GM12878 (cell line): ENCODE measurements at regions not wholly inside any gene's neighbourhood (a gene's known extent, or its start where the extent isn't known, plus 50 kb on each side); places are given as distances from the start of the nearest gene placed in this dataset.

Experiments used
- ATAC-seq: fragments of 200-7000 bp; cut with Tn5 transposase; 3 replicates; pipeline ENCODE4 v1.9.1; 2020; ENCODE audit warnings: mild to moderate bottlenecking, moderate library complexity
- BruUV-seq: library from RNA; stranded (reverse); fragments of 400-500 nt; replicated peaks from 2 replicates; lab custom pipeline; 2021; lab: Mats Ljungman, UMichigan
- CTCF ChIA-PET: fragments of 300-600 bp; sonication (Branson Sonifier 250); formaldehyde crosslinking; extraction: SDS; loops from one replicate; lab custom pipeline; 2021; ENCODE audit warnings: inconsistent platforms; lab: Yijun Ruan, JAX
- POLR2A ChIA-PET: fragments of 350-600 bp; formaldehyde crosslinking; extraction: SDS; loops from one replicate; lab custom pipeline; 2021; ENCODE audit warnings: inconsistent platforms; lab: Charles Lee
- RAD21 ChIA-PET: fragments of 300-600 bp; sonication (Branson Sonifier 250); formaldehyde crosslinking; loops from one replicate; lab custom pipeline; 2023; ENCODE audit warnings: antibody characterized with exemption; ENCODE audit not compliant: unreplicated experiment; lab: Charles Lee
- SMC1A ChIA-PET: fragments of 300-600 bp; sonication (Branson Sonifier 250); formaldehyde crosslinking; loops from one replicate; lab custom pipeline; 2023; ENCODE audit not compliant: unreplicated experiment, uncharacterized antibody; lab: Charles Lee
- DNase-seq: peaks from one replicate; pipeline ENCODE4 v3.0.0-alpha.2; 2011; ENCODE audit warnings: low read depth, low spot score
- FAIRE-seq: peaks from 3 replicates; lab custom pipeline; 2011; peaks lifted over from hg19 to GRCh38; lab: Jason Lieb, UNC
- H2AFZ ChIP-seq: 2 replicates; pipeline ENCODE4 v1.6.0; 2011; ENCODE audit warnings: low read depth, low read length, control low read depth; ENCODE audit not compliant: control insufficient read depth
- H3K27ac ChIP-seq: 2 replicates; pipeline ENCODE4 v1.5.1; 2011; ENCODE audit warnings: control low read depth; ENCODE audit not compliant: control insufficient read depth, insufficient read depth
- H3K27me3 ChIP-seq, 2 experiments: replicated peaks in 1 of 2; 2 replicates each; pipeline versions ENCODE4 v1.6.0 to v1.6.1; 2011; ENCODE audit warnings: low read length in 1 of 2; ENCODE audit not compliant: control insufficient read depth in 2 of 2, insufficient read depth in 2 of 2
- H3K36me3 ChIP-seq, 2 experiments: 2 replicates each; pipeline ENCODE4 v1.5.1; 2011; ENCODE audit warnings: low read length in 1 of 2; ENCODE audit not compliant: control insufficient read depth in 2 of 2, insufficient read depth in 2 of 2
- H3K4me1 ChIP-seq: 2 replicates; pipeline ENCODE4 v1.6.1; 2011; ENCODE audit warnings: mild to moderate bottlenecking, low read length, moderate library complexity, mixed read lengths; ENCODE audit not compliant: control insufficient read depth, insufficient read depth
- H3K4me2 ChIP-seq: 2 replicates; pipeline ENCODE4 v1.6.0; 2011; ENCODE audit warnings: control low read depth; ENCODE audit not compliant: control insufficient read depth, insufficient read depth
- H3K4me3 ChIP-seq: fragments of 200-600 bp; sonication (generic); 2 replicates; pipeline ENCODE4 v1.5.1; 2016
- H3K79me2 ChIP-seq: 2 replicates; pipeline ENCODE4 v1.6.0; 2011; ENCODE audit warnings: low read length; ENCODE audit not compliant: control insufficient read depth, insufficient read depth
- H3K9ac ChIP-seq: 2 replicates; pipeline ENCODE4 v1.8.0; 2011; ENCODE audit warnings: low read length, control low read depth, mixed read lengths; ENCODE audit not compliant: control insufficient read depth, insufficient read depth
- H3K9me3 ChIP-seq: replicated peaks from 3 replicates; pipeline ENCODE4 v1.5.1; 2011; ENCODE audit warnings: mild to moderate bottlenecking, low read length; ENCODE audit not compliant: control insufficient read depth, insufficient read depth
- H4K20me1 ChIP-seq: 2 replicates; pipeline ENCODE4 v1.6.0; 2011; ENCODE audit not compliant: control insufficient read depth, insufficient read depth
- CHD4 ChIP-seq: fragments of 200-600 bp; sonication (generic); IDR thresholded peaks from 2 replicates; pipeline ENCODE4 v1.6.1; 2016; ENCODE audit warnings: mild to moderate bottlenecking
- E2F4 ChIP-seq: IDR thresholded peaks from 2 replicates; pipeline ENCODE4 v1.6.1; 2012; ENCODE audit warnings: low read depth, low read length, improper control_type of control experiment
- ETV6 ChIP-seq, 2 experiments: fragments of 450-650 bp in 1 of 2; IDR thresholded peaks in 1 of 2; conservative IDR thresholded peaks in 1 of 2; 2 replicates each; pipeline ENCODE4 v1.6.1; 2014; ENCODE audit warnings: antibody characterized with exemption in 1 of 2, borderline replicate concordance in 1 of 2, low read depth in 1 of 2, mild to moderate bottlenecking in 1 of 2, moderate library complexity in 1 of 2
- JUND ChIP-seq: IDR thresholded peaks from 2 replicates; pipeline ENCODE4 v1.6.1; 2012; ENCODE audit warnings: low read depth, mild to moderate bottlenecking, low read length, improper control_type of control experiment, moderate library complexity
- MXI1 ChIP-seq: fragments of 150-350 bp; IDR thresholded peaks from 2 replicates; pipeline ENCODE4 v1.6.1; 2011; ENCODE audit warnings: low read depth, mild to moderate bottlenecking, inconsistent platforms, low read length, improper control_type of control experiment
- NFXL1 ChIP-seq: fragments of 450-650 bp; IDR thresholded peaks from 2 replicates; pipeline ENCODE4 v1.6.1; 2017; ENCODE audit warnings: antibody characterized with exemption, mild to moderate bottlenecking, borderline replicate concordance
- NR2F1 ChIP-seq: fragments of 450-650 bp; conservative IDR thresholded peaks from 2 replicates; pipeline ENCODE4 v1.6.1; 2017; ENCODE audit warnings: mild to moderate bottlenecking
- NRF1 ChIP-seq: conservative IDR thresholded peaks from 2 replicates; pipeline ENCODE4 v1.6.1; 2011; ENCODE audit warnings: mild to moderate bottlenecking, low read depth, low read length, improper control_type of control experiment
- RAD21 ChIP-seq: IDR thresholded peaks from 2 replicates; pipeline ENCODE4 v1.6.1; 2011; ENCODE audit warnings: mild to moderate bottlenecking, low read depth, low read length, moderate library complexity; ENCODE audit not compliant: insufficient read depth
- RBBP5 ChIP-seq: fragments of 200-600 bp; sonication (generic); conservative IDR thresholded peaks from 2 replicates; pipeline ENCODE4 v1.6.1; 2016
- RELA ChIP-seq: fragments of 450-650 bp; IDR thresholded peaks from 2 replicates; pipeline ENCODE4 v1.8.0; 2014; ENCODE audit warnings: borderline replicate concordance; ENCODE audit not compliant: partially characterized antibody
- RUNX3 ChIP-seq: IDR thresholded peaks from 2 replicates; pipeline ENCODE4 v1.6.1; 2012; ENCODE audit warnings: low read length, inconsistent platforms
- SREBF2 ChIP-seq: IDR thresholded peaks from 2 replicates; pipeline ENCODE4 v1.6.1; 2012; ENCODE audit warnings: mild to moderate bottlenecking, low read length
- SRF ChIP-seq, 2 experiments: IDR thresholded peaks; 2 replicates each; pipeline ENCODE4 v1.6.1; 2011; ENCODE audit warnings: low read depth in 2 of 2, low read length in 2 of 2, mild to moderate bottlenecking in 1 of 2, moderate library complexity in 1 of 2
- TCF7 ChIP-seq: IDR thresholded peaks from 2 replicates; pipeline ENCODE4 v1.6.1; 2014; ENCODE audit warnings: antibody characterized with exemption, borderline replicate concordance
- ZBTB40 ChIP-seq: fragments of 450-650 bp; IDR thresholded peaks from 2 replicates; pipeline ENCODE4 v1.6.1; 2016; ENCODE audit warnings: mild to moderate bottlenecking, moderate library complexity, borderline replicate concordance
- ZNF622 ChIP-seq: fragments of 450-650 bp; IDR thresholded peaks from 2 replicates; pipeline ENCODE4 v1.6.1; 2017; ENCODE audit warnings: mild to moderate bottlenecking, inconsistent platforms
- WGBS: methylation state at CpG from one replicate; pipeline ENCODE4 v1.1.6; 2016; ENCODE audit warnings: low lambda C conversion rate; ENCODE audit not compliant: insufficient replicate concordance, insufficient coverage; ENCODE audit errors: missing lambda C conversion rate; 5-methylcytosine and 5-hydroxymethylcytosine counted together
- in situ Hi-C: fragments of 300-500 bp; cut with MboI; formaldehyde crosslinking; loops from 9 replicates; pipeline ENCODE4 v1.14.3; 2018; ENCODE audit warnings: mixed read lengths
- intact Hi-C: fragments of 100-400 bp; cut with micrococcal nuclease; formaldehyde crosslinking; loops from one replicate; pipeline ENCODE4 v1.14.2; 2022; ENCODE audit not compliant: unreplicated experiment
- TF ChIP-seq, protein P1 (sequence below), 3 experiments: IDR thresholded peaks in 2 of 3; conservative IDR thresholded peaks in 1 of 3; 2 replicates each; pipeline ENCODE4 v1.5.1; 2011; ENCODE audit warnings: low read depth in 3 of 3, low read length in 3 of 3, mild to moderate bottlenecking in 3 of 3, control low read depth in 2 of 3, moderate library complexity in 2 of 3, inconsistent platforms in 1 of 3, mixed read lengths in 1 of 3; ENCODE audit not compliant: control insufficient read depth in 2 of 3, insufficient read depth in 1 of 3; ENCODE audit errors: extremely low read depth in 1 of 3

GRCh38 chr1:96087719-96088118, 633.9 kb upstream of the PTBP2 start:
- H3K9me3 ChIP-seq: no peaks in the 10 kb centered on the region
- H3K36me3 ChIP-seq: no peaks in the 10 kb centered on the region
- no TSS peak for BruUV-seq
- in situ Hi-C loops: no loop called here
- DNase-seq: no peak
- H4K20me1 ChIP-seq: no peaks in the 10 kb centered on the region
- no peaks in the 10 kb centered on the region for H3K4me1 ChIP-seq
- H3K27ac ChIP-seq: no peak overlapping the region
- ChIA-PET POLR2A (no interaction called here), SMC1A (no interaction called here), RAD21 (no interaction called here), CTCF (no interaction called here)
- no peak overlapping the region for H3K4me2 ChIP-seq
- H3K4me3 ChIP-seq: no peak overlapping the region
- no peaks in the 10 kb centered on the region for H3K79me2 ChIP-seq
- FAIRE-seq: no peak
- H2AFZ ChIP-seq: no peak overlapping the region
- 0% methylated on average over 1 of the region's 1 CpG for WGBS
- H3K27me3 ChIP-seq: no peaks in the 10 kb centered on the region
- no peak for ATAC-seq
- no peak overlapping the region for H3K9ac ChIP-seq
- intact Hi-C loops: no loop called here
- TF ChIP-seq TCF7 (no peak), RUNX3 (no peak), SREBF2 (no peak), NRF1 (no peak), JUND (no peak), RBBP5 (no peak), RAD21 (no peak), MXI1 (no peak), ETV6 (conservative IDR thresholded peaks at IDR 0.05 in 1 of 2, IDR thresholded peaks at IDR 0.05 in 1 of 2; ENCODE audit: borderline replicate concordance in 1 of 2, low read depth in 1 of 2) (no peak), RELA (no peak), SRF (IDR thresholded peaks at IDR 0.05; ENCODE audit: low read depth in 2 of 2, low read length in 2 of 2) (no peak), ZBTB40 (no peak), E2F4 (no peak), NR2F1 (no peak), NFXL1 (no peak), CHD4 (no peak), ZNF622 (no peak)
- TF ChIP-seq, protein P1, sequence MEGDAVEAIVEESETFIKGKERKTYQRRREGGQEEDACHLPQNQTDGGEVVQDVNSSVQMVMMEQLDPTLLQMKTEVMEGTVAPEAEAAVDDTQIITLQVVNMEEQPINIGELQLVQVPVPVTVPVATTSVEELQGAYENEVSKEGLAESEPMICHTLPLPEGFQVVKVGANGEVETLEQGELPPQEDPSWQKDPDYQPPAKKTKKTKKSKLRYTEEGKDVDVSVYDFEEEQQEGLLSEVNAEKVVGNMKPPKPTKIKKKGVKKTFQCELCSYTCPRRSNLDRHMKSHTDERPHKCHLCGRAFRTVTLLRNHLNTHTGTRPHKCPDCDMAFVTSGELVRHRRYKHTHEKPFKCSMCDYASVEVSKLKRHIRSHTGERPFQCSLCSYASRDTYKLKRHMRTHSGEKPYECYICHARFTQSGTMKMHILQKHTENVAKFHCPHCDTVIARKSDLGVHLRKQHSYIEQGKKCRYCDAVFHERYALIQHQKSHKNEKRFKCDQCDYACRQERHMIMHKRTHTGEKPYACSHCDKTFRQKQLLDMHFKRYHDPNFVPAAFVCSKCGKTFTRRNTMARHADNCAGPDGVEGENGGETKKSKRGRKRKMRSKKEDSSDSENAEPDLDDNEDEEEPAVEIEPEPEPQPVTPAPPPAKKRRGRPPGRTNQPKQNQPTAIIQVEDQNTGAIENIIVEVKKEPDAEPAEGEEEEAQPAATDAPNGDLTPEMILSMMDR (IDR thresholded peaks at IDR 0.05 in 2 of 3, conservative IDR thresholded peaks at IDR 0.05 in 1 of 3; ENCODE audit: control insufficient read depth in 2 of 3, extremely low read depth in 1 of 3, insufficient read depth in 1 of 3, low read depth in 3 of 3, low read length in 3 of 3): no peak
